Mucosa of descending colon (tissue), 3 donors: ENCODE measurements at regions not wholly inside any gene's neighbourhood (a gene's known extent, or its start where the extent isn't known, plus 50 kb on each side); places are given as distances from the start of the nearest gene placed in this dataset.

ENCODE experiments used
- ATAC-seq: fragments of 200-7000 bp; cut with Tn5 transposase; one replicate; pipeline ENCODE4 v1.9.1; 2020; ENCODE audit warnings: mild to moderate bottlenecking, moderate library complexity
- DNase-seq, 3 donors: peaks; one replicate each; pipeline ENCODE4 v3.0.0-alpha.2; 2020
- H3K36me3 ChIP-seq: fragments of 200-600 bp; one replicate; pipeline ENCODE4 v1.8.0; 2021; ENCODE audit warnings: low read depth, mild to moderate bottlenecking
- H3K4me1 ChIP-seq: fragments of 200-600 bp; one replicate; pipeline ENCODE4 v1.8.0; 2021; ENCODE audit warnings: low read depth, mild to moderate bottlenecking
- H3K4me3 ChIP-seq: fragments of 200-600 bp; one replicate; pipeline ENCODE4 v1.8.0; 2021; ENCODE audit warnings: mild to moderate bottlenecking
- H3K9me3 ChIP-seq: fragments of 200-600 bp; one replicate; pipeline ENCODE4 v1.8.0; 2021; ENCODE audit warnings: mild to moderate bottlenecking
- CTCF ChIP-seq: fragments of 200-600 bp; IDR thresholded peaks from one replicate; pipeline ENCODE4 v1.8.0; 2022; ENCODE audit warnings: antibody characterized with exemption, mild to moderate bottlenecking
- intact Hi-C, 2 donors: fragments of 100-400 bp; cut with DNase I in 1 of 2; cut with micrococcal nuclease in 1 of 2; formaldehyde crosslinking; loops; one replicate each; pipeline versions ENCODE4 v1.11.0 to v1.11.1; 2022; cut with DNase I, micrococcal nuclease
- donor health status: DM: no; HTN: no; CAD: no; lungs with moderate emphysema.
- donor health status: DM: no; HTN: no; CAD: no.
- donor health status: DM: no; HTN: yes; CAD: no.

- TF ChIP-seq CTCF = no peak
- H3K4me1 ChIP-seq = no peaks in the 10 kb centered on the region
- no peak for ATAC-seq
- no peak for DNase-seq
- H3K36me3 ChIP-seq = no peaks in the 10 kb centered on the region
- H3K4me3 ChIP-seq = no peak overlapping the region
- intact Hi-C loops = no loop called here
- no peaks in the 10 kb centered on the region for H3K9me3 ChIP-seq
These were observed 66.1 kb upstream of the SOD3 start for GRCh38 chr4:24729119-24729730.

- no peak for TF ChIP-seq CTCF
- Histone ChIP-seq H3K4me3 (no peak overlapping the region), H3K9me3 (no peaks in the 10 kb centered on the region), H3K4me1 (no peaks in the 10 kb centered on the region), H3K36me3 (no peaks in the 10 kb centered on the region)
- ATAC-seq = peak; percentile 67
- peak; percentile 35 to 72 (median 45) for DNase-seq
- intact Hi-C loops = no loop called here
These were observed 64.9 kb upstream of the SOD3 start for GRCh38 chr4:24730256-24731001.

- H3K4me1 ChIP-seq = no peaks in the 10 kb centered on the region
- no peak for DNase-seq
- no peaks in the 10 kb centered on the region for H3K36me3 ChIP-seq
- H3K9me3 ChIP-seq = no peaks in the 10 kb centered on the region
- intact Hi-C loops = no loop called here
- no peak overlapping the region for H3K4me3 ChIP-seq
- TF ChIP-seq CTCF = no peak
- ATAC-seq = no peak
These were observed 63.9 kb upstream of the SOD3 start for GRCh38 chr4:24731448-24731847.

GRCh38 chr4:24734511-24734910 is 60.9 kb upstream of the SOD3 start:
- no peak for TF ChIP-seq CTCF
- Histone ChIP-seq H3K9me3 (peaks cover 12% of the 10 kb centered on the region), H3K4me1 (no peaks in the 10 kb centered on the region), H3K36me3 (no peaks in the 10 kb centered on the region), H3K4me3 (no peak overlapping the region)
- no peak for ATAC-seq
- intact Hi-C loops = no loop called here
- no peak for DNase-seq

DNA sequence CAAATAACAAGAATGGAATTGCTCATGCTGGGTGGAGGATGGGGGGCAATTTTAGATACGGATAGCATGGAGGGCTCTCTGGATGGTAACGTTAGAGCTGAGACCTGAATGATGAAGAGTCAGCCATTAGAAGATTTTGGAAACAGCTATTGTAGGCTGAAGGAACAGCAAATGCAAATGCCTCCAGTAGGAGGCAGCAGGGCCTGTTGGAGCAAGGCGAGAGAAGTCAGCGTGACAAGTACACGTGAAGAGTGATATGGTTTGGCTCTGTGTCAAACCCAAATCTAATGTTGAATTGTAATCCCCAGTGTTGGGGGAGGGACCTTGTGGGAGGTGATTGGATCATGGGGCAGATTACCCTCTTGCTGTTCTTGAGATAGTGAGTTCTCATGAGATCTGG is 59.3 kb upstream of the SOD3 start:
- intact Hi-C loops = no loop called here

More for the DNA sequence above, 59.3 kb upstream of the SOD3 start:
- Histone ChIP-seq H3K9me3 (peaks cover 12% of the 10 kb centered on the region), H3K4me3 (no peak overlapping the region), H3K36me3 (no peaks in the 10 kb centered on the region), H3K4me1 (no peaks in the 10 kb centered on the region)
- DNase-seq (peak in 2 of 3 donors; percentile 41 to 60), ATAC-seq (peak; percentile 79)
- no peak for TF ChIP-seq CTCF
